HepG2 (cell line): ENCODE measurements at regions not wholly inside any gene's neighbourhood (a gene's known extent, or its start where the extent isn't known, plus 50 kb on each side); places are given as distances from the start of the nearest gene placed in this dataset.

Experiments used
- ATAC-seq: fragments of 200-7000 bp; cut with Tn5 transposase; 3 replicates; pipeline ENCODE4 v1.9.1; 2020; ENCODE audit warnings: mild to moderate bottlenecking, moderate library complexity
- BruUV-seq: library from RNA; stranded (reverse); fragments of 400-500 nt; replicated peaks from 2 replicates; lab custom pipeline; 2021; lab: Mats Ljungman, UMichigan
- CTCF ChIA-PET: fragments of 300-600 bp; formaldehyde crosslinking; extraction: SDS; loops from one replicate; lab custom pipeline; 2021; ENCODE audit warnings: low total read pairs, inconsistent platforms, low intra/inter-chr PET ratio; lab: Yijun Ruan, JAX
- POLR2A ChIA-PET: fragments of 350-600 bp; sonication (Branson Sonifier 250); formaldehyde crosslinking; loops from one replicate; lab custom pipeline; 2020; ENCODE audit warnings: antibody characterized with exemption, inconsistent platforms; lab: Yijun Ruan, JAX
- DNase-seq: peaks from one replicate; pipeline ENCODE4 v3.0.0-alpha.2; 2015; ENCODE audit warnings: low spot score
- FAIRE-seq: peaks from 3 replicates; lab custom pipeline; 2011; peaks lifted over from hg19 to GRCh38; lab: Jason Lieb, UNC
- H2AFZ ChIP-seq: one replicate; pipeline ENCODE4 v1.6.1; 2011; ENCODE audit warnings: low read length, inconsistent platforms
- H3K27ac ChIP-seq: fragments of 300-600 bp; 3 replicates; pipeline ENCODE4 v1.8.0; 2011; ENCODE audit warnings: mixed run types, mild to moderate bottlenecking, mixed read lengths, low read length, inconsistent platforms; ENCODE audit not compliant: insufficient read depth; ENCODE audit errors: extremely low read length
- H3K27me3 ChIP-seq, 2 experiments: fragments of 200-600 bp in 1 of 2; 2 replicates in 1 of 2; 3 replicates in 1 of 2; pipeline versions ENCODE4 v1.6.0 to v1.8.0; 2011; ENCODE audit warnings: low read length in 2 of 2, mild to moderate bottlenecking in 2 of 2, moderate library complexity in 2 of 2, inconsistent platforms in 1 of 2; ENCODE audit not compliant: insufficient read depth in 2 of 2, control insufficient read depth in 1 of 2
- H3K36me3 ChIP-seq, 2 experiments: fragments of 200-600 bp in 1 of 2; replicated peaks in 1 of 2; 2 replicates in 1 of 2; 3 replicates in 1 of 2; pipeline versions ENCODE4 v1.5.1 to v1.8.0; 2011; ENCODE audit warnings: low read length in 2 of 2, inconsistent platforms in 1 of 2; ENCODE audit not compliant: insufficient read depth in 2 of 2, control insufficient read depth in 1 of 2
- H3K4me1 ChIP-seq: 2 replicates; pipeline ENCODE4 v1.5.1; 2012; ENCODE audit warnings: low read length, inconsistent platforms; ENCODE audit not compliant: insufficient read depth
- H3K4me2 ChIP-seq: 2 replicates; pipeline ENCODE4 v1.6.0; 2011; ENCODE audit warnings: low read depth, low read length, inconsistent platforms
- H3K4me3 ChIP-seq, 3 experiments: fragments of 200-600 bp in 1 of 3; sonication (generic), shearing (Covaris generic) in 1 of 3; replicated peaks in 1 of 3; 2 replicates each; pipeline ENCODE4 v1.5.1; 2011 to 2016; ENCODE audit warnings: low read length in 3 of 3, inconsistent platforms in 2 of 3, low read depth in 2 of 3, mild to moderate bottlenecking in 2 of 3, control low read depth in 1 of 3, mixed read lengths in 1 of 3; ENCODE audit not compliant: insufficient read depth in 1 of 3
- H3K79me2 ChIP-seq: one replicate; pipeline ENCODE4 v1.6.1; 2011; ENCODE audit warnings: low read length, inconsistent platforms; ENCODE audit not compliant: insufficient read depth
- H3K9ac ChIP-seq: 2 replicates; pipeline ENCODE4 v1.6.0; 2011; ENCODE audit warnings: mild to moderate bottlenecking, low read depth, low read length, inconsistent platforms; ENCODE audit not compliant: insufficient read depth
- H3K9me3 ChIP-seq: 2 replicates; pipeline ENCODE4 v1.5.1; 2012; ENCODE audit warnings: mild to moderate bottlenecking, low read length
- H4K20me1 ChIP-seq: 2 replicates; pipeline ENCODE4 v1.6.0; 2011; ENCODE audit warnings: inconsistent platforms, mild to moderate bottlenecking, low read length, moderate library complexity; ENCODE audit not compliant: insufficient read depth
- MBNL3 ChIP-seq: fragments of 250-450 bp; sonication (Bioruptor Pico); conservative IDR thresholded peaks from 2 replicates; pipeline ENCODE4 v1.8.0; 2022; ENCODE audit warnings: mild to moderate bottlenecking, inconsistent platforms
- MLXIP ChIP-seq: sonication (generic); formaldehyde crosslinking; IDR thresholded peaks from 2 replicates; pipeline ENCODE4 v1.9.0; 2021; ENCODE audit warnings: missing genetic modification reagents, borderline replicate concordance
- NR3C1 ChIP-seq: sonication (generic); formaldehyde crosslinking; IDR thresholded peaks from 2 replicates; pipeline ENCODE4 v1.4.0; 2020; ENCODE audit warnings: missing genetic modification reagents
- PPARG ChIP-seq: conservative IDR thresholded peaks from 2 replicates; pipeline ENCODE4 v1.6.1; 2016; ENCODE audit warnings: missing biosample characterization, missing genetic modification reagents
- REXO4 ChIP-seq: sonication (generic); formaldehyde crosslinking; IDR thresholded peaks from 2 replicates; pipeline ENCODE4 v1.8.0; 2022; ENCODE audit warnings: missing genetic modification reagents, mild to moderate bottlenecking, borderline replicate concordance
- RFX5 ChIP-seq: IDR thresholded peaks from 2 replicates; pipeline ENCODE4 v1.6.1; 2011; ENCODE audit warnings: low read depth, low read length, improper control_type of control experiment
- TBP ChIP-seq: sonication (generic); formaldehyde crosslinking; IDR thresholded peaks from 2 replicates; pipeline ENCODE4 v1.5.0; 2020; ENCODE audit warnings: missing genetic modification reagents
- TEAD2 ChIP-seq: sonication (generic); formaldehyde crosslinking; IDR thresholded peaks from 2 replicates; pipeline ENCODE4 v1.9.0; 2021; ENCODE audit warnings: missing genetic modification reagents
- ZFP91 ChIP-seq: sonication (generic); formaldehyde crosslinking; IDR thresholded peaks from 2 replicates; pipeline ENCODE4 v1.9.0; 2022; ENCODE audit warnings: missing genetic modification reagents, mild to moderate bottlenecking, borderline replicate concordance
- ZNF230 ChIP-seq: sonication (generic); formaldehyde crosslinking; IDR thresholded peaks from 2 replicates; pipeline ENCODE4 v1.4.0; 2020; ENCODE audit warnings: mild to moderate bottlenecking, missing genetic modification reagents
- ZNF607 ChIP-seq: sonication (generic); formaldehyde crosslinking; IDR thresholded peaks from 2 replicates; pipeline ENCODE4 v1.5.1; 2020; ENCODE audit warnings: missing genetic modification reagents, mild to moderate bottlenecking, borderline replicate concordance
- ZNF646 ChIP-seq: sonication (generic); formaldehyde crosslinking; IDR thresholded peaks from 2 replicates; pipeline ENCODE4 v1.9.0; 2021; ENCODE audit warnings: mild to moderate bottlenecking, missing genetic modification reagents
- ZNF883 ChIP-seq: sonication (generic); formaldehyde crosslinking; IDR thresholded peaks from 2 replicates; pipeline ENCODE4 v1.5.1; 2020; ENCODE audit warnings: mild to moderate bottlenecking, missing genetic modification reagents; ENCODE audit errors: not compliant biosample characterization
- ZZZ3 ChIP-seq: sonication (generic); formaldehyde crosslinking; IDR thresholded peaks from 2 replicates; pipeline ENCODE4 v1.4.0; 2020; ENCODE audit warnings: missing genetic modification reagents, mild to moderate bottlenecking, borderline replicate concordance
- WGBS: methylation state at CpG from one replicate; pipeline ENCODE4 v1.1.6; 2017; ENCODE audit warnings: low lambda C conversion rate; 5-methylcytosine and 5-hydroxymethylcytosine counted together
- in situ Hi-C: cut with HindIII; loops from 2 replicates; pipeline ENCODE4 v1.10.0; 2017; ENCODE audit warnings: low pct_unique_long_range_greater_than_20kb; ENCODE audit not compliant: extremely low pct_ligation_motif_present
- intact Hi-C: fragments of 100-400 bp; cut with micrococcal nuclease; formaldehyde crosslinking; loops from one replicate; pipeline ENCODE4 v1.10.0; 2022; ENCODE audit not compliant: unreplicated experiment

- TF ChIP-seq ZNF646 (CRISPR knock-in tag) (no peak), TEAD2 (CRISPR knock-in tag) (no peak)
Measured at GRCh38 chr13:106095406-106095805, 440.1 kb downstream of the EFNB2 start (continued).

- H3K4me2 ChIP-seq, result no peak overlapping the region
- no peaks in the 10 kb centered on the region for H3K27me3 ChIP-seq
- no peaks in the 10 kb centered on the region for H3K9me3 ChIP-seq
- in situ Hi-C loops, result no loop called here
- no peaks in the 10 kb centered on the region for H3K79me2 ChIP-seq
- intact Hi-C loops, result no loop called here
- WGBS, result 52% methylated on average over 2 of the region's 2 CpGs
- no peak overlapping the region for H3K4me3 ChIP-seq
- DNase-seq, result no peak
- no peak overlapping the region for H3K27ac ChIP-seq
- CTCF ChIA-PET, result no interaction called here
- POLR2A ChIA-PET, result no interaction called here
- no peak for FAIRE-seq
- no peaks in the 10 kb centered on the region for H3K4me1 ChIP-seq
- H4K20me1 ChIP-seq, result no peaks in the 10 kb centered on the region
- no peaks in the 10 kb centered on the region for H3K36me3 ChIP-seq
- no peak overlapping the region for H3K9ac ChIP-seq
- H2AFZ ChIP-seq, result no peak overlapping the region
- ATAC-seq, result no peak
- no TSS peak for BruUV-seq
- TF ChIP-seq ZNF883 (CRISPR knock-in tag) (no peak), ZZZ3 (CRISPR knock-in tag) (no peak), TBP (CRISPR knock-in tag) (no peak), MLXIP (no peak), MBNL3 (CRISPR knock-in tag) (no peak), ZFP91 (no peak), RFX5 (no peak), ZNF607 (no peak), ZNF230 (CRISPR knock-in tag) (no peak), NR3C1 (CRISPR knock-in tag) (no peak), PPARG (CRISPR knock-in tag) (no peak), REXO4 (no peak)
Measured at GRCh38 chr13:106090001-106090400, 445.5 kb downstream of the EFNB2 start.
